HepG2 (cell line): ENCODE measurements at regions not wholly inside any gene's neighbourhood (a gene's known extent, or its start where the extent isn't known, plus 50 kb on each side); places are given as distances from the start of the nearest gene placed in this dataset.

ENCODE experiments used
- ATAC-seq: fragments of 200-7000 bp; cut with Tn5 transposase; 3 replicates; pipeline ENCODE4 v1.9.1; 2020; ENCODE audit warnings: mild to moderate bottlenecking, moderate library complexity
- BruUV-seq: library from RNA; stranded (reverse); fragments of 400-500 nt; replicated peaks from 2 replicates; lab custom pipeline; 2021; lab: Mats Ljungman, UMichigan
- CTCF ChIA-PET: fragments of 300-600 bp; formaldehyde crosslinking; extraction: SDS; loops from one replicate; lab custom pipeline; 2021; ENCODE audit warnings: low total read pairs, inconsistent platforms, low intra/inter-chr PET ratio; lab: Yijun Ruan, JAX
- POLR2A ChIA-PET: fragments of 350-600 bp; sonication (Branson Sonifier 250); formaldehyde crosslinking; loops from one replicate; lab custom pipeline; 2020; ENCODE audit warnings: antibody characterized with exemption, inconsistent platforms; lab: Yijun Ruan, JAX
- DNase-seq: peaks from one replicate; pipeline ENCODE4 v3.0.0-alpha.2; 2015; ENCODE audit warnings: low spot score
- FAIRE-seq: peaks from 3 replicates; lab custom pipeline; 2011; peaks lifted over from hg19 to GRCh38; lab: Jason Lieb, UNC
- H2AFZ ChIP-seq: one replicate; pipeline ENCODE4 v1.6.1; 2011; ENCODE audit warnings: low read length, inconsistent platforms
- H3K27ac ChIP-seq: fragments of 300-600 bp; 3 replicates; pipeline ENCODE4 v1.8.0; 2011; ENCODE audit warnings: mixed run types, mild to moderate bottlenecking, mixed read lengths, low read length, inconsistent platforms; ENCODE audit not compliant: insufficient read depth; ENCODE audit errors: extremely low read length
- H3K27me3 ChIP-seq, 2 experiments: fragments of 200-600 bp in 1 of 2; 2 replicates in 1 of 2; 3 replicates in 1 of 2; pipeline versions ENCODE4 v1.6.0 to v1.8.0; 2011; ENCODE audit warnings: low read length in 2 of 2, mild to moderate bottlenecking in 2 of 2, moderate library complexity in 2 of 2, inconsistent platforms in 1 of 2; ENCODE audit not compliant: insufficient read depth in 2 of 2, control insufficient read depth in 1 of 2
- H3K36me3 ChIP-seq, 2 experiments: fragments of 200-600 bp in 1 of 2; replicated peaks in 1 of 2; 2 replicates in 1 of 2; 3 replicates in 1 of 2; pipeline versions ENCODE4 v1.5.1 to v1.8.0; 2011; ENCODE audit warnings: low read length in 2 of 2, inconsistent platforms in 1 of 2; ENCODE audit not compliant: insufficient read depth in 2 of 2, control insufficient read depth in 1 of 2
- H3K4me1 ChIP-seq: 2 replicates; pipeline ENCODE4 v1.5.1; 2012; ENCODE audit warnings: low read length, inconsistent platforms; ENCODE audit not compliant: insufficient read depth
- H3K4me2 ChIP-seq: 2 replicates; pipeline ENCODE4 v1.6.0; 2011; ENCODE audit warnings: low read depth, low read length, inconsistent platforms
- H3K4me3 ChIP-seq, 3 experiments: fragments of 200-600 bp in 1 of 3; sonication (generic), shearing (Covaris generic) in 1 of 3; replicated peaks in 1 of 3; 2 replicates each; pipeline ENCODE4 v1.5.1; 2011 to 2016; ENCODE audit warnings: low read length in 3 of 3, inconsistent platforms in 2 of 3, low read depth in 2 of 3, mild to moderate bottlenecking in 2 of 3, control low read depth in 1 of 3, mixed read lengths in 1 of 3; ENCODE audit not compliant: insufficient read depth in 1 of 3
- H3K79me2 ChIP-seq: one replicate; pipeline ENCODE4 v1.6.1; 2011; ENCODE audit warnings: low read length, inconsistent platforms; ENCODE audit not compliant: insufficient read depth
- H3K9ac ChIP-seq: 2 replicates; pipeline ENCODE4 v1.6.0; 2011; ENCODE audit warnings: mild to moderate bottlenecking, low read depth, low read length, inconsistent platforms; ENCODE audit not compliant: insufficient read depth
- H3K9me3 ChIP-seq: 2 replicates; pipeline ENCODE4 v1.5.1; 2012; ENCODE audit warnings: mild to moderate bottlenecking, low read length
- H4K20me1 ChIP-seq: 2 replicates; pipeline ENCODE4 v1.6.0; 2011; ENCODE audit warnings: inconsistent platforms, mild to moderate bottlenecking, low read length, moderate library complexity; ENCODE audit not compliant: insufficient read depth
- HNF1A ChIP-seq, 2 experiments: sonication (generic) in 1 of 2; formaldehyde crosslinking in 1 of 2; IDR thresholded peaks; 2 replicates each; pipeline versions ENCODE4 v1.4.0 to v1.6.1; 2016 to 2020; ENCODE audit warnings: borderline replicate concordance in 1 of 2, low read depth in 1 of 2, mild to moderate bottlenecking in 1 of 2, missing genetic modification reagents in 1 of 2
- NR2F1 ChIP-seq, 2 experiments: fragments of 450-650 bp in 1 of 2; formaldehyde crosslinking in 1 of 2; IDR thresholded peaks; 2 replicates each; pipeline versions ENCODE4 v1.5.0 to v1.6.1; 2016 to 2020; ENCODE audit warnings: mild to moderate bottlenecking in 1 of 2, missing compliant biosample characterization in 1 of 2, missing genetic modification reagents in 1 of 2, moderate library complexity in 1 of 2
- PBX3 ChIP-seq: sonication (generic); formaldehyde crosslinking; IDR thresholded peaks from 2 replicates; pipeline ENCODE4 v1.8.1; 2023; ENCODE audit warnings: missing genetic modification reagents, inconsistent platforms, borderline replicate concordance
- PCBP1 ChIP-seq: fragments of 200-400 bp; formaldehyde crosslinking; IDR thresholded peaks from 2 replicates; pipeline ENCODE4 v1.6.1; 2017; ENCODE audit warnings: mild to moderate bottlenecking, low read depth, low read length, borderline replicate concordance
- RBM39 ChIP-seq: fragments of 200-400 bp; formaldehyde crosslinking; IDR thresholded peaks from one replicate; pipeline ENCODE4 v1.6.1; 2018; ENCODE audit warnings: antibody characterized with exemption, mild to moderate bottlenecking, low read depth, low read length; ENCODE audit not compliant: poor library complexity, severe bottlenecking
- ZNF432 ChIP-seq: sonication (generic); formaldehyde crosslinking; IDR thresholded peaks from 2 replicates; pipeline ENCODE4 v1.5.0; 2020; ENCODE audit warnings: missing genetic modification reagents, mild to moderate bottlenecking, borderline replicate concordance
- WGBS: methylation state at CpG from one replicate; pipeline ENCODE4 v1.1.6; 2017; ENCODE audit warnings: low lambda C conversion rate; 5-methylcytosine and 5-hydroxymethylcytosine counted together
- in situ Hi-C: cut with HindIII; loops from 2 replicates; pipeline ENCODE4 v1.10.0; 2017; ENCODE audit warnings: low pct_unique_long_range_greater_than_20kb; ENCODE audit not compliant: extremely low pct_ligation_motif_present
- intact Hi-C: fragments of 100-400 bp; cut with micrococcal nuclease; formaldehyde crosslinking; loops from one replicate; pipeline ENCODE4 v1.10.0; 2022; ENCODE audit not compliant: unreplicated experiment

GRCh38 chr18:56085551-56085950 is 497.6 kb upstream of the TCF4 start:
- Histone ChIP-seq H3K79me2 (no peaks in the 10 kb centered on the region), H3K27ac (no peak overlapping the region), H3K4me3 (no peak overlapping the region), H3K27me3 (no peaks in the 10 kb centered on the region), H3K4me1 (no peaks in the 10 kb centered on the region), H4K20me1 (no peaks in the 10 kb centered on the region), H3K9me3 (peaks cover 94% of the 10 kb centered on the region)
- FAIRE-seq: no peak
- intact Hi-C loops: no loop called here
- WGBS: 2% methylated on average over 5 of the region's 5 CpGs
- ATAC-seq: no peak
- BruUV-seq: no TSS peak
- no peak for DNase-seq
- TF ChIP-seq PBX3 (no peak), NR2F1 (CRISPR knock-in tag; IDR thresholded peaks at IDR 0.05) (no peak), HNF1A (IDR thresholded peaks at IDR 0.05; ENCODE audit: low read depth) (no peak), HNF1A (CRISPR knock-in tag; IDR thresholded peaks at IDR 0.05; ENCODE audit: borderline replicate concordance) (no peak), PCBP1 (no peak), ZNF432 (CRISPR knock-in tag) (no peak), RBM39 (no peak)
- TF ChIP-seq, all 625 proteins: peak for 0
- ChIA-PET POLR2A (no interaction called here), CTCF (no interaction called here)
- Histone ChIP-seq H3K36me3 (no peaks in the 10 kb centered on the region), H2AFZ (no peak overlapping the region), H3K4me2 (no peak overlapping the region), H3K9ac (no peak overlapping the region)
- in situ Hi-C loops: no loop called here
